ENCODE measurements at regions not wholly inside any gene's neighbourhood (a gene's known extent, or its start where the extent isn't known, plus 50 kb on each side); places are given as distances from the start of the nearest gene placed in this dataset.

GRCh38 chr4:155032521-155033229 is 175.8 kb upstream of the NPY2R start:
- no peak overlapping the region for H3K9ac ChIP-seq (ENCODE audit: low read length)
- H2AFZ ChIP-seq (ENCODE audit: low read depth, low read length, poor library complexity, severe bottlenecking), result no peak overlapping the region
- H3K36me3 ChIP-seq (ENCODE audit: control insufficient read depth in 1 of 2, insufficient read depth in 2 of 2, low read length in 2 of 2), result no peaks in the 10 kb centered on the region
- H3K4me3 ChIP-seq (replicated peaks in 1 of 2; ENCODE audit: low read depth in 1 of 2, low read length in 2 of 2), result no peak overlapping the region
- ChIA-PET CTCF (no interaction called here), POLR2A (no interaction called here), RAD21 (ENCODE audit: low non-redundant PET in 1 of 2, low total read pairs in 2 of 2, uncharacterized antibody in 2 of 2, unreplicated experiment in 2 of 2) (no interaction called here)
- TF ChIP-seq FOSL1 (IDR thresholded peaks at IDR 0.05; ENCODE audit: low read depth) (no peak), CBX3 (IDR thresholded peaks at IDR 0.05; ENCODE audit: low read depth) (no peak), EZH2phosphoT487 (IDR thresholded peaks at IDR 0.05; ENCODE audit: borderline replicate concordance) (no peak), CEBPB (IDR thresholded peaks at IDR 0.05; ENCODE audit: low read depth) (no peak), TCF7L2 (IDR thresholded peaks at IDR 0.05; ENCODE audit: borderline replicate concordance, extremely low read depth, insufficient read depth, insufficient read length) (no peak)
- no TSS peak for BruUV-seq (replicated peaks)
- H3K79me2 ChIP-seq (ENCODE audit: insufficient read depth, low read length), result no peaks in the 10 kb centered on the region
- no peaks in the 10 kb centered on the region for H3K9me2 ChIP-seq (ENCODE audit: insufficient read depth)
- intact Hi-C loops (cut with micrococcal nuclease), result no loop called here
- DNase-seq (ENCODE audit: low read depth, low spot score) (no peak), ATAC-seq (no peak)
- H3K4me2 ChIP-seq (ENCODE audit: low read length), result no peak overlapping the region
- no peaks in the 10 kb centered on the region for H4K20me1 ChIP-seq (ENCODE audit: insufficient read depth)
- H3K27ac ChIP-seq (ENCODE audit: low read depth, low read length), result no peak overlapping the region
- no peaks in the 10 kb centered on the region for H3K27me3 ChIP-seq (ENCODE audit: insufficient read depth, low read length)
- H3K4me1 ChIP-seq (ENCODE audit: control insufficient read depth in 1 of 2, insufficient read depth in 2 of 2, low read length in 2 of 2), result no peaks in the 10 kb centered on the region
- no peaks in the 10 kb centered on the region for H3K9me3 ChIP-seq (ENCODE audit: control insufficient read depth in 1 of 2, insufficient read depth in 1 of 2, low read depth in 1 of 2, low read length in 2 of 2)

- no peaks in the 10 kb centered on the region for H4K20me1 ChIP-seq (ENCODE audit: insufficient read depth)
- H3K79me2 ChIP-seq (ENCODE audit: insufficient read depth, low read length), result no peaks in the 10 kb centered on the region
- H3K4me3 ChIP-seq (replicated peaks in 1 of 2; ENCODE audit: low read depth in 1 of 2, low read length in 2 of 2), result no peak overlapping the region
- no TSS peak for BruUV-seq (replicated peaks)
- H3K27me3 ChIP-seq (ENCODE audit: insufficient read depth, low read length), result no peaks in the 10 kb centered on the region
- no peak for ATAC-seq
- no peak overlapping the region for H2AFZ ChIP-seq (ENCODE audit: low read depth, low read length, poor library complexity, severe bottlenecking)
- no peaks in the 10 kb centered on the region for H3K9me2 ChIP-seq (ENCODE audit: insufficient read depth)
- no peak overlapping the region for H3K9ac ChIP-seq (ENCODE audit: low read length)
- intact Hi-C loops (cut with micrococcal nuclease), result no loop called here
- TF ChIP-seq ATF3 (IDR thresholded peaks at IDR 0.05) (no peak), TCF7L2 (IDR thresholded peaks at IDR 0.05; ENCODE audit: borderline replicate concordance, extremely low read depth, insufficient read depth, insufficient read length) (no peak), FOSL1 (IDR thresholded peaks at IDR 0.05; ENCODE audit: low read depth) (no peak), ZBTB33 (IDR thresholded peaks at IDR 0.05; ENCODE audit: extremely low read depth, insufficient replicate concordance, low read length) (no peak), CTCF (IDR thresholded peaks at IDR 0.05 in 2 of 3, conservative IDR thresholded peaks at IDR 0.05 in 1 of 3; ENCODE audit: borderline replicate concordance in 1 of 3, insufficient read depth in 1 of 3, low read depth in 2 of 3, low read length in 2 of 3) (no peak)
- ChIA-PET CTCF (no interaction called here), POLR2A (no interaction called here), RAD21 (ENCODE audit: low non-redundant PET in 1 of 2, low total read pairs in 2 of 2, uncharacterized antibody in 2 of 2, unreplicated experiment in 2 of 2) (no interaction called here)
- H3K4me2 ChIP-seq (ENCODE audit: low read length), result no peak overlapping the region
- H3K9me3 ChIP-seq (ENCODE audit: control insufficient read depth in 1 of 2, insufficient read depth in 1 of 2, low read depth in 1 of 2, low read length in 2 of 2), result no peaks in the 10 kb centered on the region
- H3K27ac ChIP-seq (ENCODE audit: low read depth, low read length), result no peak overlapping the region
- H3K36me3 ChIP-seq (ENCODE audit: control insufficient read depth in 1 of 2, insufficient read depth in 2 of 2, low read length in 2 of 2), result no peaks in the 10 kb centered on the region
- no peaks in the 10 kb centered on the region for H3K4me1 ChIP-seq (ENCODE audit: control insufficient read depth in 1 of 2, insufficient read depth in 2 of 2, low read length in 2 of 2)
- DNase-seq (ENCODE audit: low read depth, low spot score), result no peak
Observed at GRCh38 chr4:155033604-155034003, 174.8 kb upstream of the NPY2R start.

Data from HCT116 (cell line).